HFF-Myc (cell line): ENCODE measurements at regions not wholly inside any gene's neighbourhood (a gene's known extent, or its start where the extent isn't known, plus 50 kb on each side); places are given as distances from the start of the nearest gene placed in this dataset.

Experiments used
- DNase-seq: peaks from one replicate; pipeline ENCODE4 v3.0.0-alpha.2; 2011; ENCODE audit warnings: low read depth; ENCODE audit errors: extremely low read depth
- H3K4me3 ChIP-seq: replicated peaks from 2 replicates; pipeline ENCODE4 v1.5.1; 2011; ENCODE audit warnings: low read depth, mild to moderate bottlenecking, control low read depth, low read length
- TF ChIP-seq, protein P1 (sequence below): IDR thresholded peaks from 2 replicates; pipeline ENCODE4 v1.5.1; 2012; ENCODE audit warnings: mild to moderate bottlenecking, low read depth, low read length, control low read depth; ENCODE audit errors: missing control alignments

DNA sequence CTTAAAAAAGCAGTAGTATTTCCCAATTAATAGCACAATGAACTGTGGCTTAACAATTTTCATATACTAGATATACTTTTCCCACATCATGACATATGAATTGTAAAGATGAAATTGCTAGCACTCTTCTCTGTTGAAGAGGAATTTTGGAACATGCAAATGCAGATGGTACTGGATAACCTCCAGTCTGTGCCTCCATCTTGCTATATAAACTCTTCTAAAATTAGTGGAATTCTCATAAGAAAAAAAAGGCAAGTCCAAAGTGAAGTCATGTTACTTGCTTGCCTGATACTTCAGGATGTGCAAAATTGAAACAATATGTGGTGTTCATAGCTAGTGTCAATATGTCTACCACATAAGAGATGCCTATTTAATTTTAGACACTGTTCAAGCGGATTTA, 570.2 kb upstream of the POM121L12 start:
- TF ChIP-seq, protein P1, sequence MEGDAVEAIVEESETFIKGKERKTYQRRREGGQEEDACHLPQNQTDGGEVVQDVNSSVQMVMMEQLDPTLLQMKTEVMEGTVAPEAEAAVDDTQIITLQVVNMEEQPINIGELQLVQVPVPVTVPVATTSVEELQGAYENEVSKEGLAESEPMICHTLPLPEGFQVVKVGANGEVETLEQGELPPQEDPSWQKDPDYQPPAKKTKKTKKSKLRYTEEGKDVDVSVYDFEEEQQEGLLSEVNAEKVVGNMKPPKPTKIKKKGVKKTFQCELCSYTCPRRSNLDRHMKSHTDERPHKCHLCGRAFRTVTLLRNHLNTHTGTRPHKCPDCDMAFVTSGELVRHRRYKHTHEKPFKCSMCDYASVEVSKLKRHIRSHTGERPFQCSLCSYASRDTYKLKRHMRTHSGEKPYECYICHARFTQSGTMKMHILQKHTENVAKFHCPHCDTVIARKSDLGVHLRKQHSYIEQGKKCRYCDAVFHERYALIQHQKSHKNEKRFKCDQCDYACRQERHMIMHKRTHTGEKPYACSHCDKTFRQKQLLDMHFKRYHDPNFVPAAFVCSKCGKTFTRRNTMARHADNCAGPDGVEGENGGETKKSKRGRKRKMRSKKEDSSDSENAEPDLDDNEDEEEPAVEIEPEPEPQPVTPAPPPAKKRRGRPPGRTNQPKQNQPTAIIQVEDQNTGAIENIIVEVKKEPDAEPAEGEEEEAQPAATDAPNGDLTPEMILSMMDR = no peak
- no peak overlapping the region for H3K4me3 ChIP-seq
- no peak for DNase-seq

DNA sequence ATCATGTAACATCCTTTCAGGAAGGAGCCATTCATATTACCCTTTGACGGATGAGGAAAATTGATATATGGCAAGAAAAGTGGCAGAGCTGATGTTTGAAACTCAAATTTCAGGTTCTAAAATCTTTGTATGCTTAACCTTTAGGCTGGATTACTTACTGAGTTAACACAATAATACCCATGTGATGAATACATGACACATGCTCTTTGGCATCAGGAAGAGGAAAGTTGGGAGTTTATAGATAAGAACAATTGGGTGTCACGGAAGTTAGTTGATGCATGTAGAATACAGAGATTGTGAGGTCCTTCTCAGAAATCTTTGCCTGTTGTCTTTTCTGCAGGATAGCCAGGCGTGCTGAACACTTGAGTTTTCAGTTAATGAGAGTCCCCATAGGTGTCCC, 572.1 kb upstream of the POM121L12 start:
- TF ChIP-seq, protein P1 = no peak
- no peak for DNase-seq

DNA sequence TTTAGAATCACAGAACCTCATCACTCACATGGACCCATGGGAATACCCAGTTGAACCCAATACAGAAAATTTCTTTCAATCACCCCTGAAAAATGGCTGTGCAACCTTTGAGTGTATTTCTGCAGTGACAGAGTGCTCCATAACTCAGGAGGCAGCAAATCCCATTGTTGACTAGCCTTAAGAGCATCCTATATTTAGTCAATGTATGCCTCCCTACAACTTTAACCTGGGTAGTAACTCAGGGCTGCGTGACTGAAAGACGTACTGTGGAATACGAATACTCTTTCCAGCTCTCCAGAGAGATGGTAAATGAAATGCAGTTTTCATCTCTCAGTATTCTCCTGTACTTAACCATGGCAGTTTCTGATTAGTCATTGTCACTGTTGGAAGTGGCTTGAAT, 573.0 kb upstream of the POM121L12 start:
- H3K4me3 ChIP-seq = no peak overlapping the region
- TF ChIP-seq, protein P1 = no peak
- no peak for DNase-seq

More for the DNA sequence above, 572.1 kb upstream of the POM121L12 start:
- H3K4me3 ChIP-seq = no peak overlapping the region

DNA sequence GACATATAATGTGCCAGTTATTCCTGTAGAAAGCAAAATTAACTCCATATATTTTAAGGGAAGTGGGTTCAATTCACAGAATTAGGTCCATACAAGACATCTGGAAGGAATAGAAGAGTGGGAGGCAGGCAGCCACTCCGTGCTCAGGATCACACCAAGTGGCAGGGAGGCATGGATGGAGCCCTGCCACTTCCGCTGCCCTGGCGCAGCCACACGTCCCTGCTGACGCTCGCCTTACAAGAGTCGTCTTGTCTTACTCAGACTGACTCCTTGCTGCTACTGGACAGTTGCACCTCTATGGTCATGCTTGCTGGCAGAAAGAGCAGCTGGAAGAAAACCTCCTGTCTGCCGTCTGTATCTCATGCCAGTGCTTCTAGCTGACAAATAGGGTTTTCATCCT, 579.9 kb upstream of the POM121L12 start:
- H3K4me3 ChIP-seq = no peak overlapping the region
- no peak for DNase-seq
- TF ChIP-seq, protein P1 = no peak

DNA sequence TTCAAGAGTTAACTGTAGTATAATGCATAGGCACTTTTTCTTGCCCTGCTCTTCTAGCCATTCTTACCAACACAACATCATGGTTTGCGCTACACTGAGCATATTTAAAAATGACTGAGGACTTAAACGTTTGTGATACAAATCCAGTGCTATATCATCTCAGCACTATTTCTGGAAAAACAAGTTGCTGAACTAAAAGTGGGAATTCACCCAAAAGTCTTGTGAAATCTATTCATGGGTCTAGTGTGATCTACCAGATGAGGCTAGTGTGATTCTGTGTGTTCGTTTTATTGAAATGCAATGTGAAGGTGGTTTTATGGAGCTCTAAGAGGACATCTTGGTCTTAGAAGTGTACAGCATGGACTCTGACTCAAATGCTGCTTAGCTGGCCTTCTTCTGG, 584.6 kb upstream of the POM121L12 start:
- DNase-seq = no peak
- no peak overlapping the region for H3K4me3 ChIP-seq
- TF ChIP-seq, protein P1 = no peak

DNA sequence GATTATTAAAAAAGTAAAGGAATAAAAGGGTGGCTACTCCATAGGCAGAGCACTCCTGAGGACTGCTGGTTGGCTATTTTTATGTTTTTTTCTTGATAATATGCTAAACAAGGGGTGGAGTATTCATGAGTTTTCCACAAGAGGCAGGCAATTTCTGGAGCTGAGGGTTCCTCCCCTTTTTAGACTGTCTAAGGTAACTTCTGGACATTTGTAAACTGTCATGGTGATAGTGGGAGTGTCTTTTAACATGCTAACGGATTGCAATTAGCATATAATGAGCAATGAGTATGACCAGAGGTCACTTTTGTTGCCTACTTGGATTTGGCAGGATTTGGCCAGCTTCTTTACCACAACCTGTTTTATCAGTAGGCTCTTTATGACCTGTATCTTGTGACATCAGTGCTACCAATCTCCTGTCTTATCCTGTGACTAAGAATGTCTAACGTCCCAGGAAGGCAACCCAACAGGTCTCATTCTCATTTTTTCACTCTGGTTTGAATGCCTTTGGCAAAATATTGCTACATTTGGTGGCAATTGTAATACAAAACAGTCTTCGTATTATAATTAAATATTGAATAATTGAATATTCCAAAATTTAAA, 587.8 kb upstream of the POM121L12 start:
- DNase-seq = no peak
- TF ChIP-seq, protein P1 = no peak

DNA sequence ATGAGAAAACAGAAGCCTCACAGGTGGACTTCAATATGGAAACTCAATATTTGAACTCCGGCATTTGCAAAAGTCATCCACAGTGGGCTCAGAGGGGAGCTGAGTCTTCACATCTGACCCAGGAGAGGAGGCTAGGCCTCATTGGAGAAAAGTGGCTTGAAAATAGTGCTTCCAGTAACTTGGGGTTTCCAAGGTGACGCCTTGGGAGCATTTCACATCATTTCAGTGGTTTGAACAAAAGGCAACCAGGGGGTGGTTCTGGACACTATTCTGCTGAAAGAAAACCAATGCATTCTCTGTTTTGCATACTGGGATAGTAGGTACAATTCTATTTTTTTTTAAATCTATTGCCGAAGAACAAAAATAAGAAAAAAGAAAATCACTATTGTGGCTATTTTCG, 599.2 kb upstream of the POM121L12 start:
- DNase-seq = no peak
- TF ChIP-seq, protein P1 = no peak
- no peak overlapping the region for H3K4me3 ChIP-seq

More for the DNA sequence above, 587.8 kb upstream of the POM121L12 start:
- H3K4me3 ChIP-seq = no peak overlapping the region
